ENCODE measurements at regions not wholly inside any gene's neighbourhood (a gene's known extent, or its start where the extent isn't known, plus 50 kb on each side); places are given as distances from the start of the nearest gene placed in this dataset.
A peak's percentile ranks its signal among the peaks of the same experiment; 100 is the strongest.

GRCh38 chr11:112613051-112613972, 347.9 kb upstream of the NCAM1 start:
- no peak for TF ChIP-seq CTCF (IDR thresholded peaks at IDR 0.05)
- Mint-ChIP-seq H3K27me3 (ENCODE audit: low read depth in 2 of 2) (peaks cover 28 to 49% of the 10 kb centered on the region in 2 donors), H3K36me3 (no peaks in the 10 kb centered on the region), H3K4me3 (no peak overlapping the region), H3K4me1 (no peaks in the 10 kb centered on the region), H3K27ac (no peak overlapping the region), H3K9me3 (no peaks in the 10 kb centered on the region)
- no peaks in the 10 kb centered on the region for H3K4me1 ChIP-seq (ENCODE audit: control insufficient read depth, insufficient read depth, low read length)
- ATAC-seq = no peak
- H3K36me3 ChIP-seq (ENCODE audit: control insufficient read depth, insufficient read depth, low read length) = no peaks in the 10 kb centered on the region
- DNase-seq = no peak
- H3K27ac ChIP-seq (ENCODE audit: low read length) = no peak overlapping the region
- no peak overlapping the region for H3K4me3 ChIP-seq (ENCODE audit: low read length)
- intact Hi-C loops (cut with micrococcal nuclease) = no loop called here
- H3K27me3 ChIP-seq (ENCODE audit: control insufficient read depth, insufficient read depth, low read length) = no peaks in the 10 kb centered on the region
- H3K9me3 ChIP-seq (ENCODE audit: control insufficient read depth, insufficient read depth, low read length) = no peaks in the 10 kb centered on the region
- WGBS (ENCODE audit: insufficient coverage) = 79% methylated on average over 6 of the region's 8 CpGs

DNA sequence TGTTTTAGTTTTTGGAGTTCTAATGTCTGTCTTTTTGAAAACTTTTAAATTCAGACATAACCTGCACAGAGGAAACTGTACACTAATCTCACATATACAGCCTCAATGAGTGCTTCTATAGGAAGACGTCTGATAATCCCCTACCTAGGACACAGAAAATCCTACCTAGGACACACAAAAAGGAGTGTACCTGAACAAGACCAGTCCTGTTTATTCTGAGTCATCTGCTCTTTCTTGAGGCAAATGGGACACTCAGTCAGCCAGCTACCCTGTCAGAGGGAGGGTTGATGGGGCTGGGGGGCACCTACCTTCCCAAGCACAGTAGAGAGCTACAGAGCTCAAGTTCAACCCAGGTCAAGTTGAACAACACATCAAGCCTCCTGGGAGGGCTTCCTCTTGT, 346.6 kb upstream of the NCAM1 start:
- Histone ChIP-seq H3K9me3 (ENCODE audit: control insufficient read depth, insufficient read depth, low read length) (no peaks in the 10 kb centered on the region), H3K27me3 (ENCODE audit: control insufficient read depth, insufficient read depth, low read length) (no peaks in the 10 kb centered on the region), H3K36me3 (ENCODE audit: control insufficient read depth, insufficient read depth, low read length) (no peaks in the 10 kb centered on the region), H3K27ac (ENCODE audit: low read length) (no peak overlapping the region), H3K4me1 (ENCODE audit: control insufficient read depth, insufficient read depth, low read length) (no peaks in the 10 kb centered on the region), H3K4me3 (ENCODE audit: low read length) (no peak overlapping the region)
- H3K36me3 Mint-ChIP-seq = no peaks in the 10 kb centered on the region
- no peak for ATAC-seq
- TF ChIP-seq CTCF (IDR thresholded peaks at IDR 0.05) = no peak
- H3K4me3 Mint-ChIP-seq = no peak overlapping the region
- intact Hi-C loops (cut with micrococcal nuclease) = no loop called here
- no peaks in the 10 kb centered on the region for H3K4me1 Mint-ChIP-seq
- no peak overlapping the region for H3K27ac Mint-ChIP-seq
- 100% methylated on average over 1 of the region's 1 CpG for WGBS (ENCODE audit: insufficient coverage)
- no peak for DNase-seq
- no peaks in the 10 kb centered on the region for H3K9me3 Mint-ChIP-seq
- H3K27me3 Mint-ChIP-seq (ENCODE audit: low read depth in 2 of 2) = peaks cover 26 to 39% of the 10 kb centered on the region in 2 donors

DNA sequence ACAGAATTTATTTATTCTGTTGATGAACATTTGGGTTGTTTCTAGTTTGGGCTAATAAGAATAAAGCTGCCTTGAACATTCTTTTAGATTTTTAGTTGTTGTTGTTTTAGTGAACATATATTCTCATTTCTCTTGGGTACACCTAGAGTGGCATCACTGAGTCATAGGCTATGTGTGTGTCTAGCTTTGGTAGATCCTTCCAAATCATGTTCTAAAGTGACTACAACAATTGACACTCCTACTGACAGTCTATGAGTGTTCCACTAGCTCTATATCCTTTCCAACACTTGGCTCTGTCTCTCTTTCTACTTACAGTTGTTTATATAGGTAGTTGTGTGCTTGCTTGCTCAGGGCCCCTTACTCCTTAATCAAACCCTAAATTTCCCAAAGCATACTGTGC, 346.0 kb upstream of the NCAM1 start:
- ATAC-seq = no peak
- Histone ChIP-seq H3K4me3 (ENCODE audit: low read length) (no peak overlapping the region), H3K27ac (ENCODE audit: low read length) (peak overlapping the region; percentile 31), H3K36me3 (ENCODE audit: control insufficient read depth, insufficient read depth, low read length) (no peaks in the 10 kb centered on the region), H3K27me3 (ENCODE audit: control insufficient read depth, insufficient read depth, low read length) (no peaks in the 10 kb centered on the region), H3K9me3 (ENCODE audit: control insufficient read depth, insufficient read depth, low read length) (no peaks in the 10 kb centered on the region), H3K4me1 (ENCODE audit: control insufficient read depth, insufficient read depth, low read length) (no peaks in the 10 kb centered on the region)
- intact Hi-C loops (cut with micrococcal nuclease) = no loop called here
- H3K27ac Mint-ChIP-seq = no peak overlapping the region
- H3K27me3 Mint-ChIP-seq (ENCODE audit: low read depth in 2 of 2) = peaks cover 23 to 36% of the 10 kb centered on the region in 2 donors
- no peaks in the 10 kb centered on the region for H3K36me3 Mint-ChIP-seq
- no peaks in the 10 kb centered on the region for H3K4me1 Mint-ChIP-seq
- no peak for DNase-seq
- TF ChIP-seq CTCF (IDR thresholded peaks at IDR 0.05) = no peak
- H3K9me3 Mint-ChIP-seq = no peaks in the 10 kb centered on the region
- no peak overlapping the region for H3K4me3 Mint-ChIP-seq

DNA sequence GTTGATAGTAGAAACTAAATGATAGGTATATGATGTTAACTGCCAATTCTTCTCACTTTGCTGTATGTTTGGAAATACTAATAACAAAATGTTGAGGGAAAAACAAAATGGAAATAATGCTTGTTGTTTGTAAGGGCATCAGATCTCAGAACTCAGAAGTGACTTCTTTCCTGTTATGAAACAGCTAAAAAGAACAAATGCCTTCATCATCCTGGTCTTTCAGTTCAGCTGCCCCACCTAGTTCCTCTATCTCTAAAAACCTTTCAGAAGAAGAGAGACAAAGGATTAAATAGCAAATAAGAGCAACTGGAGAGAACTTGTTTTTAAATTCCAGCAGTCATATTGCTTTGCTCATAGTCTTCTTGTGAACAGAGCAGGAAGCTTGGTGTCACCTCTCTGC, 345.3 kb upstream of the NCAM1 start:
- no peak for ATAC-seq
- no peaks in the 10 kb centered on the region for H3K9me3 ChIP-seq (ENCODE audit: control insufficient read depth, insufficient read depth, low read length)
- no peaks in the 10 kb centered on the region for H3K4me1 ChIP-seq (ENCODE audit: control insufficient read depth, insufficient read depth, low read length)
- no peaks in the 10 kb centered on the region for H3K36me3 Mint-ChIP-seq
- DNase-seq = no peak
- no peak overlapping the region for H3K27ac Mint-ChIP-seq
- peaks cover 22 to 30% of the 10 kb centered on the region in 2 donors for H3K27me3 Mint-ChIP-seq (ENCODE audit: low read depth in 2 of 2)
- no peaks in the 10 kb centered on the region for H3K27me3 ChIP-seq (ENCODE audit: control insufficient read depth, insufficient read depth, low read length)
- intact Hi-C loops (cut with micrococcal nuclease) = no loop called here
- no peak for TF ChIP-seq CTCF (IDR thresholded peaks at IDR 0.05)
- H3K4me1 Mint-ChIP-seq = no peaks in the 10 kb centered on the region
- no peak overlapping the region for H3K4me3 Mint-ChIP-seq
- H3K4me3 ChIP-seq (ENCODE audit: low read length) = no peak overlapping the region
- H3K36me3 ChIP-seq (ENCODE audit: control insufficient read depth, insufficient read depth, low read length) = no peaks in the 10 kb centered on the region
- H3K27ac ChIP-seq (ENCODE audit: low read length) = peak overlapping the region; percentile 43
- no peaks in the 10 kb centered on the region for H3K9me3 Mint-ChIP-seq

Data from natural killer cell (primary cell).